ENCODE measurements at regions not wholly inside any gene's neighbourhood (a gene's known extent, or its start where the extent isn't known, plus 50 kb on each side); places are given as distances from the start of the nearest gene placed in this dataset.

GRCh38 chr10:62746951-62747729 is 57.4 kb upstream of the ADO start:
- DNase-seq (ENCODE audit: low spot score), result no peak

GRCh38 chr10:62748386-62748785 is 56.1 kb upstream of the ADO start:
- DNase-seq (ENCODE audit: low spot score), result no peak

DNA sequence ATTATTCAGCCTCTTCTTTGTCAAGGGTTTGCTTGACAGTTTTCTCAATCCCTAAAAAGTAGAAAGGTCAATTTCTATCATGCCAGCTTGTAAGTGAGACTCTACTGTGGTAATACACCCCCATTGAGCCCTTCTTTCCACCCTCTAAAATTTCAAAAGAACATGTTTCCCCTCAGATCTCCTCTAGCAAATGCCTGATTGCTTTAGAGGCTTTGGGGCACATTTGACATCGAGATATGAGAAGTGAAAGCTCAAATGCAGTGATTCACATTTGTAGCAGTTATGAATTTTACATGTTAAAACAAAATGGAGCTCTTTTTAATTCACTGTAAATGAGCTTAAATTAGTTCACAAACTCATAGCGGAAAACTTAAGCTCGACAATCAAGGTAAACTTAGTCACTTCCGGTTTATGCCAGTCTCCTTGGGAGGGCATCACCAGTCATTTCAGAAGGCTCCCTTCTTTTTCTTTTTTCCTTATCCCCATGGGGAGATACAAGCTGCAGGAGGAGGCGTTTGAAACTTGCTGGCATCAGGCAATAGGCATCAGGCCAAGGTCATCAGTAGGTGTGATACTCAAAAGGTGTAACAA is 55.3 kb upstream of the ADO start:
- DNase-seq (ENCODE audit: low spot score), result no peak

Data from LoVo (cell line).